Glutamatergic neuron (in vitro differentiated cells): ENCODE measurements at regions not wholly inside any gene's neighbourhood (a gene's known extent, or its start where the extent isn't known, plus 50 kb on each side); places are given as distances from the start of the nearest gene placed in this dataset.

Source experiments
- DNase-seq: peaks from one replicate; pipeline ENCODE4 v3.0.0; 2022
- H3K27ac Mint-ChIP-seq: one replicate; pipeline ENCODE4 v1.8.0; 2020; ENCODE audit warnings: mild to moderate bottlenecking, mixed read lengths, inconsistent platforms; ENCODE audit not compliant: unreplicated experiment
- H3K27me3 Mint-ChIP-seq: one replicate; pipeline ENCODE4 v1.8.0; 2020; ENCODE audit warnings: mild to moderate bottlenecking, moderate library complexity, mixed read lengths, inconsistent platforms; ENCODE audit not compliant: unreplicated experiment
- H3K36me3 Mint-ChIP-seq: one replicate; pipeline ENCODE4 v1.8.0; 2020; ENCODE audit warnings: mild to moderate bottlenecking, mixed read lengths, inconsistent platforms; ENCODE audit not compliant: unreplicated experiment
- H3K4me1 Mint-ChIP-seq: one replicate; pipeline ENCODE4 v1.8.0; 2020; ENCODE audit warnings: mild to moderate bottlenecking, low read depth, mixed read lengths, inconsistent platforms; ENCODE audit not compliant: unreplicated experiment
- H3K4me3 Mint-ChIP-seq: one replicate; pipeline ENCODE4 v1.8.0; 2020; ENCODE audit warnings: mild to moderate bottlenecking, mixed read lengths, inconsistent platforms; ENCODE audit not compliant: unreplicated experiment
- H3K9me3 Mint-ChIP-seq: one replicate; pipeline ENCODE4 v1.8.0; 2020; ENCODE audit warnings: mild to moderate bottlenecking, moderate library complexity, mixed read lengths, inconsistent platforms; ENCODE audit not compliant: unreplicated experiment
- TF ChIP-seq, protein P1 (sequence below): fragments of 200-600 bp; sonication (generic); IDR thresholded peaks from one replicate; pipeline ENCODE4 v1.5.0; 2021; ENCODE audit not compliant: partially characterized antibody, unreplicated experiment

DNA sequence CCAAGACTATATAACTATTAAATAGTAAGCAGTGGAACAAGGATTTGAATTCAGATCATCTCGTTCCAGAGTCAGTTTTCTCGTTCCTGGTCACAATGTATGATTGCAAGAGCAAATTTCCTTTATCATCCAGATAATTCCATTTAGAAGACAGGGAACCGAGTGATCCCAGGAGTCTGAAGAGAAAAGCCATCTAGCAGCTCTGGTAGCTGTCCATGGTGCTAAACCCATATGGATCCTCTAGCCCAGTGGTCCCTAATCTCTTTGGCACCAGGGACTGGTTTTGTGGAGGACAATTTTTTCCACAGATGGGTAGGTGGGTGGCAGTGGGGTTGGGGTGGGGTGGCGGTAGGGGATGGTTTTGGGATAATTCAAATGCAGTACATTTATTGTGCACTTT lies 229.4 kb downstream of the PTPRU start:
- no peak for DNase-seq
- H3K36me3 Mint-ChIP-seq = peaks cover 11% of the 10 kb centered on the region

DNA sequence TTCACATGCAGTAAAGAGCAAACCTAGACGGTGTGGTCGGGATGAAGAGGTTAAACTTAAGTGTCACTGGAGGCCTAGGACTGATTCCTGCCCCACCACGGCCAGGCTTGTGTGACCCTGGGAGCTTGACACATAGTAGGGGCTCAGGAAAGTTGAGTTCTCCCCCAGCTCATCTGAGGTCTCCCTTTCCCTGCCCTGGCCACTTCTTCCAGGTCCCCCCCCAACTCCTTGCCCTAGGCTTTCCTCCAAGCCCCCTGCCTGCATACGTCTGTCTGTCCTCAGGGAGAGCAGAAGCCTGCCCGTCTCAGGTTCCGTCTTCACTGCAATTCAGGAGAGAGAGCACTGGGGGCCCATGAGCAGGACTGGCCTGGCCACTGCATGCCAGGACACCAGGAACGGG lies 225.8 kb downstream of the PTPRU start:
- peaks cover 11% of the 10 kb centered on the region for H3K36me3 Mint-ChIP-seq
- TF ChIP-seq, protein P1, sequence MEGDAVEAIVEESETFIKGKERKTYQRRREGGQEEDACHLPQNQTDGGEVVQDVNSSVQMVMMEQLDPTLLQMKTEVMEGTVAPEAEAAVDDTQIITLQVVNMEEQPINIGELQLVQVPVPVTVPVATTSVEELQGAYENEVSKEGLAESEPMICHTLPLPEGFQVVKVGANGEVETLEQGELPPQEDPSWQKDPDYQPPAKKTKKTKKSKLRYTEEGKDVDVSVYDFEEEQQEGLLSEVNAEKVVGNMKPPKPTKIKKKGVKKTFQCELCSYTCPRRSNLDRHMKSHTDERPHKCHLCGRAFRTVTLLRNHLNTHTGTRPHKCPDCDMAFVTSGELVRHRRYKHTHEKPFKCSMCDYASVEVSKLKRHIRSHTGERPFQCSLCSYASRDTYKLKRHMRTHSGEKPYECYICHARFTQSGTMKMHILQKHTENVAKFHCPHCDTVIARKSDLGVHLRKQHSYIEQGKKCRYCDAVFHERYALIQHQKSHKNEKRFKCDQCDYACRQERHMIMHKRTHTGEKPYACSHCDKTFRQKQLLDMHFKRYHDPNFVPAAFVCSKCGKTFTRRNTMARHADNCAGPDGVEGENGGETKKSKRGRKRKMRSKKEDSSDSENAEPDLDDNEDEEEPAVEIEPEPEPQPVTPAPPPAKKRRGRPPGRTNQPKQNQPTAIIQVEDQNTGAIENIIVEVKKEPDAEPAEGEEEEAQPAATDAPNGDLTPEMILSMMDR = no peak
- no peak overlapping the region for H3K27ac Mint-ChIP-seq
- peaks cover 17% of the 10 kb centered on the region for H3K4me1 Mint-ChIP-seq
- no peak for DNase-seq
- peaks cover 4% of the 10 kb centered on the region for H3K27me3 Mint-ChIP-seq
- peaks cover 6% of the 10 kb centered on the region for H3K9me3 Mint-ChIP-seq
- H3K4me3 Mint-ChIP-seq = no peak overlapping the region

More for the DNA sequence above, 229.4 kb downstream of the PTPRU start:
- Mint-ChIP-seq H3K27me3 (peaks cover 2% of the 10 kb centered on the region), H3K9me3 (peaks cover 17% of the 10 kb centered on the region), H3K4me3 (no peak overlapping the region), H3K27ac (no peak overlapping the region), H3K4me1 (peaks cover 18% of the 10 kb centered on the region)
- TF ChIP-seq, protein P1 = no peak

DNA sequence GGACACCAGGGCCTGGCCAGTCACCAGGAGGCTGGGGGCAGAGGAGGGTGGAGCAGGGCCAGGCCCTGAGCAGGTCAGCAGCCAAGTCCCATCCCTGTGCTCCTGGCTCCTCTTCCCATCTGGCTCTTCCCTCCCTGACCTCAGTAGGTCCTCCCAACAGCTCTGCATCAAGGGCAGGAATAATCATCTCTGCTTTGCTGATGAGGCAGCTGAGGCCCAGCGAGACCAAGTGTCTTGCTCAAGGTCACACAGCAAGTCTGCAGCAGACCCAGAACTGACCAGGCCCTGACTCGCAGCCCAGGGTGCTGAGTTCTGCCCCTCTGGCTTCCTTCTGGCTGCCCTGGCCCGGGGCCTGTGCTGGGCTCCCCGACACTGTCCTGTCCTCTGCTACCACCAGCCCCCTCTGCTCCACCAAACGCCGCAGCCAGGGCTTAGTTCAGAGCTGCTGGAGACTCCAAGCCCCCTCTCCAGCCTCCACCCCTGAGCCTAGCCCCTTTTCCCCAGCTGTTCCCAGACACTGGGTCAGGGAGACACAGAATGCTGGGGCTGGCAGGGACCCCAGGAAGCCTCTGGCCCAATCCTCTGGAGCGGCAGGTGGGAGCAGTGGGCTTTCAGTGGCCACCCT lies 224.9 kb downstream of the PTPRU start:
- peaks cover 6% of the 10 kb centered on the region for H3K9me3 Mint-ChIP-seq
- TF ChIP-seq, protein P1 = no peak
- DNase-seq = peak; percentile 13
- no peak overlapping the region for H3K27ac Mint-ChIP-seq
- H3K36me3 Mint-ChIP-seq = peaks cover 5% of the 10 kb centered on the region
- peaks cover 17% of the 10 kb centered on the region for H3K4me1 Mint-ChIP-seq
- H3K4me3 Mint-ChIP-seq = no peak overlapping the region
- peaks cover 4% of the 10 kb centered on the region for H3K27me3 Mint-ChIP-seq

DNA sequence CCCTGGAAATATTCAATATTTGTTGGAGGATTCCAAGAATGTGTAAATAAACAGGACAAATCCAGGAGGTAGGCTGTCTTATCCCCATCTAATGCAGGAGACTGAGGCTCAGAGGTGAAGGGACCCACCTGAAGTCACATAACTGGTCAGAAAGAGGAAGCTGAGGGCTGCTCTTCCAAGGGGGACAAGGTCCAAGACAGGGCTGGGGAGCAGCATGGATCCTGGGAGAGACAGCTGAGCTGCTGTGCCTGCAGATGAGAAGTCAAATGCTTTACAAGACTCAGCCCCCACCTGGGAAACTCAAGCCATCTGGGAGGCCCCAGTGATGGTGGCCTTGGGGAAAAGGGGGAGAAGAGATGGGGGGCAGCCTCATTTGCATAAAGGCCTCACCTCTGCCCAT lies 224.4 kb downstream of the PTPRU start:
- Mint-ChIP-seq H3K4me1 (peaks cover 17% of the 10 kb centered on the region), H3K9me3 (peaks cover 7% of the 10 kb centered on the region)
- DNase-seq = no peak

DNA sequence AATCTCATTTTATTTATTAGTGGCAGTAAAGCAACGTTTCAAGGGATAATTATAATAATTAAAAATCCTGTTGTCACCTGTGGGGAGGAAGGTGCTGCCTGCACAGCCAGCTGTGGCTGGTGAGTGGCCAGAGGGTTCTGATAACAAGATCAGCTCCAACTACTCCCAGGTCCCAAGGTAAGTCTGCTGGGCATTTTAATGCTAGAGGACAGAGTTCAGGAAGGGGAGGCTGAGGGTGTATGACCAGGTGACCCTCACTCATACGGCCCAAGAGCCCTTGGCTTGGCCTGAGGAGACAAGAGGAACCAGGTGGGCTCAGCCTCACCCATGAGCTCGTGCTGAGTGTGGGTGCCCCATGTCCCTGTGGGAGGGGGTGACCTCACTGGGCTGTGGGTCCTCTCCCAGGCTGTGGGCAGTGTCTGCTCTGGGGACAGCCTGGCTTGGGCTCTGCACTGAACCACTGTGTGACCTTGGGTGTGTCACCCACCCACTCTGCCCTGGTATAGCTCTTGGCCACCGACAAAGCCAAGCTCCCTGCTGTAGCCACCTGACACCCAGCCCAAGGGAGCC lies 223.8 kb downstream of the PTPRU start:
- TF ChIP-seq, protein P1 = no peak
- no peak overlapping the region for H3K27ac Mint-ChIP-seq
- H3K4me1 Mint-ChIP-seq = peaks cover 17% of the 10 kb centered on the region
- no peak for DNase-seq
- peaks cover 4% of the 10 kb centered on the region for H3K27me3 Mint-ChIP-seq
- peaks cover 2% of the 10 kb centered on the region for H3K36me3 Mint-ChIP-seq
- H3K9me3 Mint-ChIP-seq = peaks cover 8% of the 10 kb centered on the region
- H3K4me3 Mint-ChIP-seq = no peak overlapping the region

More for the DNA sequence above, 224.4 kb downstream of the PTPRU start:
- Mint-ChIP-seq H3K27ac (no peak overlapping the region), H3K4me3 (no peak overlapping the region), H3K27me3 (peaks cover 4% of the 10 kb centered on the region), H3K36me3 (peaks cover 5% of the 10 kb centered on the region)
- TF ChIP-seq, protein P1 = no peak
